ENCODE measurements at regions not wholly inside any gene's neighbourhood (a gene's known extent, or its start where the extent isn't known, plus 50 kb on each side); places are given as distances from the start of the nearest gene placed in this dataset.

DNA sequence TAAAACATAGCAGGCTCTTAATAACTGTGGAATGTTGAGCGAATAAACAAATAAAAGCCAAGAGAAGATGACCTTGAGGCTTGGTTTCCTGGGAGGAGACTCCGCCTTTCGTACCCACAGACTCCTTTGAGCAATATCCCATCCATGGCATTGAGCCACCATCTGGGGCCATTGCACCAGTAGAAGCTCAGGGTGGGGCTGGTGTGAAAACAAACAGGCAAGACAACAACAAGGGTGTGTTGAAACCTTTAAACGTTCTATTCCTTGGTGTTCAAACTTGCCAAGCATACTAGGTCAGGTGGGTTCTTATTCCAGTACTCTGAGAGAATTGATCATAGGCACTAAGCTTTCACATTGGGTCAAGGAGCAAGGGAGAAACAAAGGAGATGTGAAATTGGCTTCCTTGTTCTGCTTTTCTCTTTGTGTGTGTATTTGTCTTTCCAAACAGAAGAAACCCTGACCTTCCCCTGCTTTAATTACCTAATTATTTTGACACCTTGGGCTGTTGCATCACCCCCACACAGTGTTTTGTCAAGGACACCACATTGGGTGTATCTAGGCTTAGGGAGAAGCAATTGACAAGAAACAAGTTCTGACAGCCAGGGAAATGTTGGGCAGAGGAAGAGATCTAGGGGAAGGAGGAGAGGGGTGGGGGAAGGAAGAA, 105.1 kb upstream of the BCL6 start:
- TF ChIP-seq, protein P1, sequence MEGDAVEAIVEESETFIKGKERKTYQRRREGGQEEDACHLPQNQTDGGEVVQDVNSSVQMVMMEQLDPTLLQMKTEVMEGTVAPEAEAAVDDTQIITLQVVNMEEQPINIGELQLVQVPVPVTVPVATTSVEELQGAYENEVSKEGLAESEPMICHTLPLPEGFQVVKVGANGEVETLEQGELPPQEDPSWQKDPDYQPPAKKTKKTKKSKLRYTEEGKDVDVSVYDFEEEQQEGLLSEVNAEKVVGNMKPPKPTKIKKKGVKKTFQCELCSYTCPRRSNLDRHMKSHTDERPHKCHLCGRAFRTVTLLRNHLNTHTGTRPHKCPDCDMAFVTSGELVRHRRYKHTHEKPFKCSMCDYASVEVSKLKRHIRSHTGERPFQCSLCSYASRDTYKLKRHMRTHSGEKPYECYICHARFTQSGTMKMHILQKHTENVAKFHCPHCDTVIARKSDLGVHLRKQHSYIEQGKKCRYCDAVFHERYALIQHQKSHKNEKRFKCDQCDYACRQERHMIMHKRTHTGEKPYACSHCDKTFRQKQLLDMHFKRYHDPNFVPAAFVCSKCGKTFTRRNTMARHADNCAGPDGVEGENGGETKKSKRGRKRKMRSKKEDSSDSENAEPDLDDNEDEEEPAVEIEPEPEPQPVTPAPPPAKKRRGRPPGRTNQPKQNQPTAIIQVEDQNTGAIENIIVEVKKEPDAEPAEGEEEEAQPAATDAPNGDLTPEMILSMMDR (IDR thresholded peaks at IDR 0.05), result no peak
- TF ChIP-seq EZH2 (IDR thresholded peaks at IDR 0.05; ENCODE audit: borderline replicate concordance, insufficient read depth, low read depth, low read length, poor library complexity, severe bottlenecking), result no peak

Data from B cell (primary cell).